ENCODE measurements at regions not wholly inside any gene's neighbourhood (a gene's known extent, or its start where the extent isn't known, plus 50 kb on each side); places are given as distances from the start of the nearest gene placed in this dataset.

- TF ChIP-seq CTCF (tag by site-specific recombination; IDR thresholded peaks at IDR 0.05) (no peak), ZNF311 (tag by site-specific recombination; IDR thresholded peaks at IDR 0.05; ENCODE audit: borderline replicate concordance) (no peak)
Observed at GRCh38 chr13:34037636-34038540, 219.9 kb downstream of the RFC3 start.
